AG09309 (cell line): ENCODE measurements at regions not wholly inside any gene's neighbourhood (a gene's known extent, or its start where the extent isn't known, plus 50 kb on each side); places are given as distances from the start of the nearest gene placed in this dataset.

Source experiments
- DNase-seq: peaks from one replicate; pipeline ENCODE4 v3.0.0-alpha.2; 2010; ENCODE audit warnings: low read depth
- H3K4me3 ChIP-seq: 2 replicates; pipeline ENCODE4 v1.5.1; 2011; ENCODE audit warnings: mild to moderate bottlenecking, low read depth, low read length, moderate library complexity; ENCODE audit not compliant: control insufficient read depth
- TF ChIP-seq, protein P1 (sequence below): IDR thresholded peaks from 2 replicates; pipeline ENCODE4 v1.5.1; 2011; ENCODE audit warnings: mild to moderate bottlenecking, low read depth, low read length, inconsistent platforms; ENCODE audit not compliant: insufficient read depth, control insufficient read depth; ENCODE audit errors: missing control alignments

DNA sequence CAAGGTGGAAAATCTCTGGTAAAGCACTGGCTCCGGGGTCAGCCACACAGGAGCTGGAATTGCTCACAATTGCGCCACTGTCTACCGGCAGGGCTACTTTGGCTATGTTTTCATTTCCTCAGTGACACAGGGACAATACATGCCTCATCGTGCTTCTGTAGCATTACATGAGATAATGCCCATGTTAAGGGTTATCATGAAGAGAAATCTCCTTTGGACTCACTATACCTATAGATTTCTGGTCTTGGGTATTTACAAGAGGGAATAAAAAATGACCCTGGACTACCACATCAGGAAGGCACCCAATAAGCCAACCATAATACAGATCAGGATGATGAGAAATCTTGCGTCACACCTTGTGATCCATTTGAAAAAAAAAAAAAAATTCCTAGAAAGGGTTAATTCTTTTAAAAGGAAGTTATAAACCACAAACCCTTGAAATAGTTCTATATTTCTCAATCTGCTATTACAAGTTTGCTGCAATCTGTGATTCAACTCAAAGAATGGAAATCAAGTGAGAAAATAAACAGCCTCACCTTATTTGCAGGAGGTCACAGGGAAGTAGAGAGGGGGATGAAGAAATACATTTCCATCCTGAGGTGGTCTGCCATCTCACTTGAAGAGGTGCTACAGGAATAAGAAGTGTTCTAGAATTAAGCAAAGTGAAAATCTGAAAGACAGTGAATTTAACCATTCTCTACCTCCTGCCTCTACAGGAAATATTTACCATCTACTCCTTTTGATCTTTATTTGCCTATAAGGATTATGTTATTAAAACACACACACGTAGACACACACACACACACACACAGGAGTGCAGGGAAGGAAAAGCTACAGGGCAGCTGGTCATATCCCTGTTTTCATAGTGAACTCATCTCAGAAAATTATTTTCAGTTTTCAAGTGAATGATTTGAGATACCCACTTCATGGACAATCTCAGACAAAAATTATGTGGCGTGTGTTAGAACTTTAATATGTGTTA lies 231.3 kb upstream of the CELF2 start:
- peak; percentile 29 for DNase-seq
- H3K4me3 ChIP-seq, result no peak overlapping the region

DNA sequence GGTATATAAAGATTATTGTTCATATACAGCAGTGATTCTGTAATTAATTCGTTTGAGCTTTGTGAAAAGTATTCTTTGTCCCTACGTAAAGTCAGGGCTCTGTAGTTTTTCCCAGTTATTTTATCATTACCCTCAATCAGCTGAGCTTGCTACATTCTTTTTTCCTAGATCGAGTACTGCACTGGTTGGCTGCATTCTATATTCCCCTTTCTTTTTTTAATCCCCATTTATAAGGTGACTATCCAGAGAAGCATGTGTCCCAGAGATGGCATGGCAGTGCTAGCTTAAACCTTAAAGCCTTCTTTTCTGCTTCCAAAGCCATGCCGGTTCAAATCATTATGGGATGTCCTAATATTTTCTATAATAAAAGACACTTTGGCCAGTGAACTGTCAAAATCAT lies 230.1 kb upstream of the CELF2 start:
- no peak overlapping the region for H3K4me3 ChIP-seq
- DNase-seq, result no peak
- TF ChIP-seq, protein P1, sequence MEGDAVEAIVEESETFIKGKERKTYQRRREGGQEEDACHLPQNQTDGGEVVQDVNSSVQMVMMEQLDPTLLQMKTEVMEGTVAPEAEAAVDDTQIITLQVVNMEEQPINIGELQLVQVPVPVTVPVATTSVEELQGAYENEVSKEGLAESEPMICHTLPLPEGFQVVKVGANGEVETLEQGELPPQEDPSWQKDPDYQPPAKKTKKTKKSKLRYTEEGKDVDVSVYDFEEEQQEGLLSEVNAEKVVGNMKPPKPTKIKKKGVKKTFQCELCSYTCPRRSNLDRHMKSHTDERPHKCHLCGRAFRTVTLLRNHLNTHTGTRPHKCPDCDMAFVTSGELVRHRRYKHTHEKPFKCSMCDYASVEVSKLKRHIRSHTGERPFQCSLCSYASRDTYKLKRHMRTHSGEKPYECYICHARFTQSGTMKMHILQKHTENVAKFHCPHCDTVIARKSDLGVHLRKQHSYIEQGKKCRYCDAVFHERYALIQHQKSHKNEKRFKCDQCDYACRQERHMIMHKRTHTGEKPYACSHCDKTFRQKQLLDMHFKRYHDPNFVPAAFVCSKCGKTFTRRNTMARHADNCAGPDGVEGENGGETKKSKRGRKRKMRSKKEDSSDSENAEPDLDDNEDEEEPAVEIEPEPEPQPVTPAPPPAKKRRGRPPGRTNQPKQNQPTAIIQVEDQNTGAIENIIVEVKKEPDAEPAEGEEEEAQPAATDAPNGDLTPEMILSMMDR, result no peak

More for the DNA sequence above, 231.3 kb upstream of the CELF2 start:
- TF ChIP-seq, protein P1, result no peak

DNA sequence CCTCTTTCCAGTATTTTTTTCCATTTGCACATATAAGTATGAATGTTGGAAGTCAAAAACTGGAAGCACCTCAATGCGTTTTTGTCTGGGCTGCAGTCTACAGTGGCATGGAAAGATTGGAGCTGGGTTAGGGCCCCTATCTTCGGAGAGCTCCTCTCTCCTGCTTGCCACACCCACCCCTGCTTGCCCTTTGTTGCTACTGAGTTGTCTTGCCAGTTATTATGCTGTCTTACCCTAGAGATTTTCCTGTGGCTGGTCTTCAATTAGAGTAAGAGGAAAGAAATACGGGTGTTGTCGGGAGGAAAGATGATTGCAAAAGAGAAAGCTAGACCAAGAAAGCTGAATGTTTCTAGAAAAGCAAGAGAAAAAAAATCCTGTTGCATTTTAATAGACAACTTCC lies 228.9 kb upstream of the CELF2 start:
- no peak for DNase-seq
- TF ChIP-seq, protein P1, result no peak
- H3K4me3 ChIP-seq, result no peak overlapping the region

DNA sequence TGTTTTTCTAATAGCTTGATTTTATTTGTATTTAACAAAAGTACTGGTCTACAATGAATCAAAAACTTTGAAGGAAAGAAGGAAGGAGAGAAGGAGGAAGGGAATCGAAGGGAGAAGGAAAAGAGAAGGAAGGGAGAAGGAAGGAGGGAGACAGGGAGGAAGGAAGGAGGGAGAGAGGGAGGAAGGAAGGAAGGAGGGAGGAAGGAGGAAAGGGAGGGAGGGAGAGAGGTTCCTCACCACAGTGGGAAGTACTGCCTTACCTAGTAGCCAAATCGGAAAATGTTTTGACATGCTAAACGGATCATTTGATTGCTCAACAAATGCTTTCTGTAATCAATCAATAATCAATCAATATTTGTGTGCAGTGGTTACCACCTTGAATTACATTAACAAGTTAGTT lies 225.8 kb upstream of the CELF2 start:
- no peak overlapping the region for H3K4me3 ChIP-seq
- no peak for DNase-seq
- TF ChIP-seq, protein P1, result no peak

DNA sequence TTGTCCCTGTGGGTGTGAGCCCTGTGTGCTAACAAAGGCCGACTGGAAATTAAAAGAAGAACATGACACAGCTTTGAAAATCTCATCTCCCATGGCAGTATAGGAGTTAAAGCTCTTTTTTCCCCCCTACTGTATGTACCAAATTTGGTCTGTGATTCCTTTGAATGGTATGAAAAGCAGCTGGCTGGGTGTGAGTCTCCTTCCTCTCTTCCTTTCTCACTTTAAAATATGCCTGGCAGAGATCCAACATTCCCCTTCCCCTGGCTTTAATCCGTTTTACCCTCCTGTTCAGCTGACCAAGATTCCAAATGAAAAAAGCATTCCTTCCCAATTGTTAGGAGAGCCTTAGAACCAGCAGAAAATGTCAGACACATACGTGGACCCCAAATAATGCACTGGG lies 225.0 kb upstream of the CELF2 start:
- TF ChIP-seq, protein P1, result no peak
- peak; percentile 60 for DNase-seq
- H3K4me3 ChIP-seq, result no peak overlapping the region

DNA sequence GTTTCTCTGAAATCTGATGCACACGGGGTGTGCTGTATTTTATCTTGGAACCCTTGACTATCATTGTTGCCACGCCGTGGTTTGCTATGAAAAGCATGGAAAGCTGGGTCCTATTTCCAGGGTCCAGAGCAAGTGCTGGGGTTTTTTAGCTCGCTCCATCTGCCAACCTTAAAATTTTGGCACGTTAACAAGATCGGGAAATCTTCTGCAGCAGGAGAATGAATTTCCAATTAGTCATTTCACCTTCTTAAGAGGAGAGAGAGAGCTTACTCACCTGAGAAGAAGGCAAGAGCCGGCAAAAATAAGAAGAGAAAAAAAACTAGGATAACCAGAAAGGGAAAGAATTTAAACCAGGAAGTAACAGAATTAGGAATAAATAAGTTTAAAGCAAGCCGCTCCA lies 223.6 kb upstream of the CELF2 start:
- TF ChIP-seq, protein P1, result no peak
- no peak overlapping the region for H3K4me3 ChIP-seq
- no peak for DNase-seq
